Naive thymus-derived CD4-positive, alpha-beta T cell (primary cell): ENCODE measurements at regions not wholly inside any gene's neighbourhood (a gene's known extent, or its start where the extent isn't known, plus 50 kb on each side); places are given as distances from the start of the nearest gene placed in this dataset.

Source experiments
- ATAC-seq: fragments of 150-1000 bp; cut with Tn5 transposase; 2 replicates; pipeline ENCODE4 v1.10.0; 2021; ENCODE audit warnings: mild to moderate bottlenecking, moderate library complexity
- CTCF ChIA-PET: fragments of 350-600 bp; sonication (Branson Sonifier 250); formaldehyde crosslinking; loops from one replicate; lab custom pipeline; 2021; ENCODE audit warnings: antibody characterized with exemption; lab: Charles Lee
- POLR2A ChIA-PET: fragments of 350-600 bp; sonication (Branson Sonifier 250); formaldehyde crosslinking; loops from one replicate; lab custom pipeline; 2021; ENCODE audit warnings: antibody characterized with exemption, inconsistent platforms; lab: Charles Lee
- DNase-seq, 9 donors: peaks; one replicate each; pipeline versions ENCODE4 v3.0.0 to v3.0.0-alpha.2; 2020 to 2022; ENCODE audit warnings: mixed read lengths in 1 of 9
- H3K27ac ChIP-seq: one replicate; pipeline ENCODE4 v1.7.0; 2013; ENCODE audit warnings: mild to moderate bottlenecking, low read depth, low read length, moderate library complexity
- H3K27me3 ChIP-seq, 2 donors: one replicate each; pipeline ENCODE4 v1.7.0; 2013; ENCODE audit warnings: low read length in 2 of 2, mild to moderate bottlenecking in 2 of 2, moderate library complexity in 2 of 2; ENCODE audit not compliant: control insufficient read depth in 2 of 2, insufficient read depth in 2 of 2
- H3K36me3 ChIP-seq, 3 experiments: 1 replicate in 2 of 3; 2 replicates in 1 of 3; pipeline ENCODE4 v1.7.0; 2013; ENCODE audit warnings: low read length in 3 of 3, mild to moderate bottlenecking in 3 of 3, moderate library complexity in 1 of 3; ENCODE audit not compliant: insufficient read depth in 3 of 3, control insufficient read depth in 2 of 3
- H3K4me1 ChIP-seq, 2 donors: one replicate each; pipeline ENCODE4 v1.7.0; 2013; ENCODE audit warnings: low read length in 2 of 2, mild to moderate bottlenecking in 2 of 2, moderate library complexity in 1 of 2; ENCODE audit not compliant: control insufficient read depth in 2 of 2, insufficient read depth in 2 of 2
- H3K4me3 ChIP-seq: 2 replicates; pipeline ENCODE4 v1.7.0; 2013; ENCODE audit warnings: mild to moderate bottlenecking, low read length
- H3K9me3 ChIP-seq, 3 experiments: 1 replicate in 2 of 3; 2 replicates in 1 of 3; pipeline ENCODE4 v1.7.0; 2013; ENCODE audit warnings: low read length in 3 of 3; ENCODE audit not compliant: control insufficient read depth in 2 of 3
- H3K27ac Mint-ChIP-seq, 9 donors: one replicate each; pipeline ENCODE4 v1.8.0; 2020 to 2022; ENCODE audit warnings: mixed read lengths in 9 of 9, mild to moderate bottlenecking in 8 of 9, moderate library complexity in 5 of 9, inconsistent platforms in 2 of 9
- H3K27me3 Mint-ChIP-seq, 5 donors: one replicate each; pipeline ENCODE4 v1.8.0; 2021 to 2022; ENCODE audit warnings: mixed read lengths in 5 of 5, mild to moderate bottlenecking in 1 of 5
- H3K36me3 Mint-ChIP-seq, 5 donors: one replicate each; pipeline ENCODE4 v1.8.0; 2020 to 2022; ENCODE audit warnings: mixed read lengths in 5 of 5, mild to moderate bottlenecking in 3 of 5, inconsistent platforms in 1 of 5
- H3K4me1 Mint-ChIP-seq, 7 donors: one replicate each; pipeline ENCODE4 v1.8.0; 2020 to 2022; ENCODE audit warnings: mixed read lengths in 7 of 7, mild to moderate bottlenecking in 3 of 7, inconsistent platforms in 1 of 7
- H3K4me3 Mint-ChIP-seq, 10 donors: one replicate each; pipeline ENCODE4 v1.8.0; 2020 to 2022; ENCODE audit warnings: mild to moderate bottlenecking in 10 of 10, mixed read lengths in 10 of 10, moderate library complexity in 6 of 10, inconsistent platforms in 2 of 10
- H3K9me3 Mint-ChIP-seq, 11 donors: one replicate each; pipeline ENCODE4 v1.8.0; 2020 to 2022; ENCODE audit warnings: mixed read lengths in 11 of 11, mild to moderate bottlenecking in 4 of 11, inconsistent platforms in 1 of 11, moderate library complexity in 1 of 11
- intact Hi-C, 2 donors: fragments of 100-400 bp; cut with micrococcal nuclease; formaldehyde crosslinking; loops; one replicate each; pipeline ENCODE4 v1.15.1; 2023

GRCh38 chr3:102299125-102299877 is 135.5 kb upstream of the ZPLD1 start:
- no peaks in the 10 kb centered on the region for H3K4me1 ChIP-seq
- peaks cover 0 to 21% (median 0%) of the 10 kb centered on the region in 7 donors for H3K4me1 Mint-ChIP-seq
- H3K36me3 ChIP-seq: no peaks in the 10 kb centered on the region
- H3K27me3 ChIP-seq: no peaks in the 10 kb centered on the region
- H3K27ac Mint-ChIP-seq: peak overlapping the region in 1 of 9 donors; percentile 56
- H3K9me3 Mint-ChIP-seq: peaks cover 0 to 10% (median 2%) of the 10 kb centered on the region in 11 donors
- no peak overlapping the region for H3K4me3 Mint-ChIP-seq
- peaks cover 0 to 5% (median 0%) of the 10 kb centered on the region in 5 donors for H3K36me3 Mint-ChIP-seq
- no peak overlapping the region for H3K4me3 ChIP-seq
- intact Hi-C loops: no loop called here
- ChIA-PET POLR2A (no interaction called here), CTCF (no interaction called here)
- H3K9me3 ChIP-seq: no peaks in the 10 kb centered on the region
- H3K27ac ChIP-seq: no peak overlapping the region
- DNase-seq (no peak), ATAC-seq (no peak)
- H3K27me3 Mint-ChIP-seq: peaks cover 24 to 35% (median 32%) of the 10 kb centered on the region in 5 donors

GRCh38 chr3:102301155-102301880 is 133.5 kb upstream of the ZPLD1 start:
- H3K27ac ChIP-seq: no peak overlapping the region
- Mint-ChIP-seq H3K36me3 (peaks cover 0 to 5% (median 0%) of the 10 kb centered on the region in 5 donors), H3K4me3 (no peak overlapping the region), H3K27me3 (peaks cover 16 to 32% (median 25%) of the 10 kb centered on the region in 5 donors), H3K4me1 (peaks cover 0 to 18% (median 0%) of the 10 kb centered on the region in 7 donors), H3K9me3 (no peaks in the 10 kb centered on the region), H3K27ac (no peak overlapping the region)
- ATAC-seq (no peak), DNase-seq (no peak)
- ChIA-PET POLR2A (no interaction called here), CTCF (no interaction called here)
- no peaks in the 10 kb centered on the region for H3K4me1 ChIP-seq
- intact Hi-C loops: no loop called here
- no peaks in the 10 kb centered on the region for H3K27me3 ChIP-seq
- H3K36me3 ChIP-seq: no peaks in the 10 kb centered on the region
- no peak overlapping the region for H3K4me3 ChIP-seq
- no peaks in the 10 kb centered on the region for H3K9me3 ChIP-seq

- H3K9me3 ChIP-seq: no peaks in the 10 kb centered on the region
- CTCF ChIA-PET: no interaction called here
- no peak overlapping the region for H3K4me3 ChIP-seq
- no peaks in the 10 kb centered on the region for H3K9me3 Mint-ChIP-seq
- H3K27ac ChIP-seq: no peak overlapping the region
- intact Hi-C loops: no loop called here
- ATAC-seq (no peak), DNase-seq (no peak)
- H3K4me1 Mint-ChIP-seq: peaks cover 0 to 18% (median 0%) of the 10 kb centered on the region in 7 donors
- H3K27me3 Mint-ChIP-seq: peaks cover 16 to 30% (median 21%) of the 10 kb centered on the region in 5 donors
- no peaks in the 10 kb centered on the region for H3K36me3 ChIP-seq
- no peaks in the 10 kb centered on the region for H3K4me1 ChIP-seq
- no peaks in the 10 kb centered on the region for H3K27me3 ChIP-seq
- POLR2A ChIA-PET: no interaction called here
- H3K4me3 Mint-ChIP-seq: no peak overlapping the region
- no peak overlapping the region for H3K27ac Mint-ChIP-seq
- peaks cover 0 to 5% (median 0%) of the 10 kb centered on the region in 5 donors for H3K36me3 Mint-ChIP-seq
Observed at GRCh38 chr3:102302020-102302419, 132.8 kb upstream of the ZPLD1 start.

DNA sequence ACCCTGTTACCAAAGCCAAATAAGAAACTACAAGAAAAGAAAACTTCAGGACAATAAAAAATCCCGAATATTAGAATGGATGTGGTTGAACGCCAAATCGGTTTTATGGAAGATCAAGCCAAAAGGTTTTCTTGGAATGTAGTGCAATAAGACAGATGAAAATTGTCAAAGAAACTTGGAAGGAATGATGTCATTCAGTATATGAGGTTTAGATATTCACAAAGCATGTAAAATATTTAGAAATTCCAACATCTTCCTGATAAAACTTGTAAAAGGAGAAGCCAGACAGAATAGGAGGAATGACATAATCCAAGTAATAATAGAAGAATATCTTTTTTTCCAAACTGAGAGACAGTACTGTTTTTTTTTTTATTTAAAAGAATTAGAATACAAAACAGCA is 130.3 kb upstream of the ZPLD1 start:
- no peak overlapping the region for H3K4me3 Mint-ChIP-seq
- H3K4me1 Mint-ChIP-seq: peaks cover 0 to 8% (median 0%) of the 10 kb centered on the region in 7 donors
- no peak overlapping the region for H3K27ac Mint-ChIP-seq
- Histone ChIP-seq H3K4me1 (no peaks in the 10 kb centered on the region), H3K9me3 (no peaks in the 10 kb centered on the region), H3K27me3 (no peaks in the 10 kb centered on the region), H3K4me3 (no peak overlapping the region), H3K36me3 (no peaks in the 10 kb centered on the region), H3K27ac (no peak overlapping the region)
- ChIA-PET CTCF (no interaction called here), POLR2A (no interaction called here)
- H3K36me3 Mint-ChIP-seq: peaks cover 0 to under 1% (median 0%) of the 10 kb centered on the region in 5 donors
- H3K27me3 Mint-ChIP-seq: peaks cover 14 to 31% (median 26%) of the 10 kb centered on the region in 5 donors
- DNase-seq (no peak), ATAC-seq (no peak)
- peaks cover 0 to 5% (median 0%) of the 10 kb centered on the region in 11 donors for H3K9me3 Mint-ChIP-seq
- intact Hi-C loops: no loop called here

- Histone ChIP-seq H3K36me3 (no peaks in the 10 kb centered on the region), H3K27ac (no peak overlapping the region), H3K9me3 (no peaks in the 10 kb centered on the region), H3K27me3 (no peaks in the 10 kb centered on the region), H3K4me3 (no peak overlapping the region), H3K4me1 (no peaks in the 10 kb centered on the region)
- Mint-ChIP-seq H3K4me1 (no peaks in the 10 kb centered on the region), H3K4me3 (no peak overlapping the region), H3K27ac (no peak overlapping the region), H3K27me3 (peaks cover 17 to 46% (median 33%) of the 10 kb centered on the region in 5 donors), H3K9me3 (peaks cover 0 to 6% (median 0%) of the 10 kb centered on the region in 11 donors), H3K36me3 (no peaks in the 10 kb centered on the region)
- CTCF ChIA-PET: no interaction called here
- POLR2A ChIA-PET: no interaction called here
- DNase-seq: no peak
- intact Hi-C loops: no loop called here
- ATAC-seq: no peak
Observed at GRCh38 chr3:102307442-102307841, 127.4 kb upstream of the ZPLD1 start.

DNA sequence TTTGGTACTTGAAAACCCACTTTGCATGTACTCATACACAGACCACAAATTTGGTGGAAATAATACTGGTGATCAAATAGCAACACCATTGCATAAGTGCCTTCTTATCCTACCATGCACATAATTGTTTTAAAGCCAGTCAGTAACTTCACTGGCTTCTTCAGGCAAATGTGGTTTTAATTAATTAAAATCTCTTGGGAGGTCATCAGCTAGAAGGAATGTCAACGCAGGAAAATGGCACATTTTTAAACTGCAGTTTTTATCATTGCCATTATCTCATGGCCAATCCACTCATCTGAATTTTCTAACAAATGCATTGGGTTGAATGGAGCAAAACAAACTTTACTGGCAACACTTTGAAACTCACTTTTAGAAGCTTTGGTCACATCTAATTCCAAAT is 105.7 kb upstream of the ZPLD1 start:
- Histone ChIP-seq H3K4me3 (no peak overlapping the region), H3K4me1 (no peaks in the 10 kb centered on the region), H3K27me3 (peaks cover 0 to 5% of the 10 kb centered on the region in 2 donors), H3K27ac (no peak overlapping the region), H3K9me3 (no peaks in the 10 kb centered on the region), H3K36me3 (no peaks in the 10 kb centered on the region)
- Mint-ChIP-seq H3K4me1 (no peaks in the 10 kb centered on the region), H3K4me3 (no peak overlapping the region), H3K9me3 (no peaks in the 10 kb centered on the region), H3K36me3 (no peaks in the 10 kb centered on the region), H3K27ac (no peak overlapping the region), H3K27me3 (peaks cover 0 to 20% (median 10%) of the 10 kb centered on the region in 5 donors)
- ChIA-PET CTCF (no interaction called here), POLR2A (no interaction called here)
- no peak for DNase-seq
- intact Hi-C loops: no loop called here
- no peak for ATAC-seq
